ENCODE measurements at regions not wholly inside any gene's neighbourhood (a gene's known extent, or its start where the extent isn't known, plus 50 kb on each side); places are given as distances from the start of the nearest gene placed in this dataset.

DNA sequence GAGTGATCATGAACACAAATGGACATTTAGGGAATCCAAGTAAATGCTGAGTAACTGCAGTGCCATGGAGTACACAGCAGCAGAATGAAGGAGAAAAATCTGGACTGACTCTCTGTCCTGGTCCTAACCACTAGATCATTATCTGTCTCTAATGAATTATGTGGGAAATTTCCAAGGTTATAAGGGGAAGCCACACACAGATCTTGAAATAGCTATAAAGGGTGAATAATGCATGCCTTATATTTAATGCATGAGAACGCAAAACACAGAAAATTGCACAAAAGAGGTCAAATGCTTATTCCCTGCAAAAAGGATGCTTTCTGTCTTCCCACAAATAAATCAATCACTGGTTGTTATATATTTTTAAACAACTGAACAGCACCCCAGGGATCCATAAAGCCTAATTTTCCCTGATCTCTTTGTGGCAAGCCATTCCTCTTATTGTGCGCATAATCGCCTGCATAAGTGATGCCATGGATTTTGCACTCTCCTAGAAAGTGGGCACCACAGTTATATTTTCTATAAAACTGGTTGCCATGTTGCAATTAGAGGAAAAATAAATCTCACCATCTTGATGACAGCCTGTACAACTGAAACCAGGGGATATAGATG, 201.8 kb downstream of the XPNPEP1 start:
- intact Hi-C loops (cut with micrococcal nuclease): no loop called here
- TF ChIP-seq, protein P1, sequence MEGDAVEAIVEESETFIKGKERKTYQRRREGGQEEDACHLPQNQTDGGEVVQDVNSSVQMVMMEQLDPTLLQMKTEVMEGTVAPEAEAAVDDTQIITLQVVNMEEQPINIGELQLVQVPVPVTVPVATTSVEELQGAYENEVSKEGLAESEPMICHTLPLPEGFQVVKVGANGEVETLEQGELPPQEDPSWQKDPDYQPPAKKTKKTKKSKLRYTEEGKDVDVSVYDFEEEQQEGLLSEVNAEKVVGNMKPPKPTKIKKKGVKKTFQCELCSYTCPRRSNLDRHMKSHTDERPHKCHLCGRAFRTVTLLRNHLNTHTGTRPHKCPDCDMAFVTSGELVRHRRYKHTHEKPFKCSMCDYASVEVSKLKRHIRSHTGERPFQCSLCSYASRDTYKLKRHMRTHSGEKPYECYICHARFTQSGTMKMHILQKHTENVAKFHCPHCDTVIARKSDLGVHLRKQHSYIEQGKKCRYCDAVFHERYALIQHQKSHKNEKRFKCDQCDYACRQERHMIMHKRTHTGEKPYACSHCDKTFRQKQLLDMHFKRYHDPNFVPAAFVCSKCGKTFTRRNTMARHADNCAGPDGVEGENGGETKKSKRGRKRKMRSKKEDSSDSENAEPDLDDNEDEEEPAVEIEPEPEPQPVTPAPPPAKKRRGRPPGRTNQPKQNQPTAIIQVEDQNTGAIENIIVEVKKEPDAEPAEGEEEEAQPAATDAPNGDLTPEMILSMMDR (IDR thresholded peaks at IDR 0.05): no peak
- Mint-ChIP-seq H3K4me3 (no peak overlapping the region), H3K36me3 (ENCODE audit: low read depth) (no peaks in the 10 kb centered on the region), H3K27me3 (no peaks in the 10 kb centered on the region), H3K27ac (no peak overlapping the region), H3K9me3 (no peaks in the 10 kb centered on the region), H3K4me1 (no peaks in the 10 kb centered on the region)
- CTCF ChIA-PET: no interaction called here
- DNase-seq (no peak), ATAC-seq (ENCODE audit: low read depth) (no peak)
- POLR2A ChIA-PET: no interaction called here

DNA sequence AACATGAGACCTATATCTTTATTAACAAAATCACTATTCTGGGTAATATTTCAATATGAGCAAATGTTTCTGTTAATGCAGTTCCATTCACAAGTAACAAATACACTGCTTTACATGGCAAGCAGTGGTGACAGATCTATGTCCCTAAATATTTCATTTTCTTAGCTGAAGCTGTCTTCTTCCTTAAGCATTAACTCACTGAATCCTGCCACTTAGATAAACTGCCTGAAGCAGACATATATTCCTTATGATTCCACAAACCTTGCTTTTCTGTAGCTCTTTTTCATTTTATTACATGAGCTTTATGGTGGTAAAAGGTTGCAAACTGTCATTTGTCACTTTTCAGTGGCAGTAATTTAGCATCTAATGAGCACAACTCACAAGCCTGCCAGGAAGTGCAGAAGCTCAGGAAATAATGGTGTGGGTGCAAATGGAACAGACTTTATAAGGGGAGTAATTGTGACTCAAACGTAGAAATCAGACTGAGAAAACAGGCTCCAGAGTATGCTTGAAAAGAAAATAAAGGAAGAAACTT, 217.2 kb downstream of the XPNPEP1 start:
- Mint-ChIP-seq H3K36me3 (ENCODE audit: low read depth) (no peaks in the 10 kb centered on the region), H3K4me1 (no peaks in the 10 kb centered on the region), H3K27ac (no peak overlapping the region), H3K4me3 (no peak overlapping the region), H3K27me3 (no peaks in the 10 kb centered on the region), H3K9me3 (peaks cover 6% of the 10 kb centered on the region)
- ChIA-PET POLR2A (no interaction called here), CTCF (no interaction called here)
- no peak for ATAC-seq (ENCODE audit: low read depth)
- intact Hi-C loops (cut with micrococcal nuclease): no loop called here
- no peak for DNase-seq
- TF ChIP-seq, protein P1 (IDR thresholded peaks at IDR 0.05): no peak

- Mint-ChIP-seq H3K4me1 (no peaks in the 10 kb centered on the region), H3K27ac (no peak overlapping the region), H3K4me3 (no peak overlapping the region), H3K36me3 (ENCODE audit: low read depth) (no peaks in the 10 kb centered on the region), H3K27me3 (no peaks in the 10 kb centered on the region), H3K9me3 (no peaks in the 10 kb centered on the region)
- DNase-seq (no peak), ATAC-seq (ENCODE audit: low read depth) (no peak)
- TF ChIP-seq, protein P1 (IDR thresholded peaks at IDR 0.05): no peak
- intact Hi-C loops (cut with micrococcal nuclease): no loop called here
- ChIA-PET POLR2A (no interaction called here), CTCF (no interaction called here)
Observed at GRCh38 chr10:109701633-109702215, 221.6 kb downstream of the XPNPEP1 start.

GRCh38 chr10:109698882-109699664, 224.2 kb downstream of the XPNPEP1 start:
- POLR2A ChIA-PET: no interaction called here

DNA sequence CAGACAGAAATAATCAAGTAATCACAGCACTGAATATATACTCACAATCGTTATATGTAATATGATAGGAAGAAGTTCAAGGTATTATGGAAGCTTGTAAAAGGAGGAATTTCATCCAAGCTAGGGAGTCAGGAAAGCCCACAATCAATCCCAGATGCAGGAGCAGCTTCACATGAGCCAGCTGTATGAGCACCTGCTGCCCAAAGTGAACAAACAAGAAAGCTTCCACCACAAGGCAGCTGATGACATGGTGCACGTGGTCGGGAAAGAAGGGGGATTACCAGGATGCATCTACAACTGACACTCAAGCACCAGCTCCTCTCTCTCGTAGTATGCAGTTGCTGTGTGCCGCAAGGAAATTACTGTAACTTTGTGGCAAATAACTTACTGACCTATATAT, 225.2 kb downstream of the XPNPEP1 start:
- Mint-ChIP-seq H3K9me3 (no peaks in the 10 kb centered on the region), H3K27me3 (no peaks in the 10 kb centered on the region), H3K4me3 (no peak overlapping the region), H3K36me3 (ENCODE audit: low read depth) (no peaks in the 10 kb centered on the region), H3K27ac (no peak overlapping the region), H3K4me1 (no peaks in the 10 kb centered on the region)
- intact Hi-C loops (cut with micrococcal nuclease): no loop called here
- TF ChIP-seq, protein P1 (IDR thresholded peaks at IDR 0.05): no peak
- no peak for DNase-seq
- ATAC-seq (ENCODE audit: low read depth): no peak
- ChIA-PET POLR2A (no interaction called here), CTCF (no interaction called here)

More at GRCh38 chr10:109698882-109699664, 224.2 kb downstream of the XPNPEP1 start:
- Mint-ChIP-seq H3K4me1 (no peaks in the 10 kb centered on the region), H3K9me3 (no peaks in the 10 kb centered on the region), H3K36me3 (ENCODE audit: low read depth) (no peaks in the 10 kb centered on the region), H3K4me3 (no peak overlapping the region), H3K27ac (no peak overlapping the region), H3K27me3 (no peaks in the 10 kb centered on the region)
- TF ChIP-seq, protein P1 (IDR thresholded peaks at IDR 0.05): no peak
- ATAC-seq (ENCODE audit: low read depth) (no peak), DNase-seq (no peak)
- intact Hi-C loops (cut with micrococcal nuclease): no loop called here
- CTCF ChIA-PET: no interaction called here
